ENCODE measurements at regions not wholly inside any gene's neighbourhood (a gene's known extent, or its start where the extent isn't known, plus 50 kb on each side); places are given as distances from the start of the nearest gene placed in this dataset.

DNA sequence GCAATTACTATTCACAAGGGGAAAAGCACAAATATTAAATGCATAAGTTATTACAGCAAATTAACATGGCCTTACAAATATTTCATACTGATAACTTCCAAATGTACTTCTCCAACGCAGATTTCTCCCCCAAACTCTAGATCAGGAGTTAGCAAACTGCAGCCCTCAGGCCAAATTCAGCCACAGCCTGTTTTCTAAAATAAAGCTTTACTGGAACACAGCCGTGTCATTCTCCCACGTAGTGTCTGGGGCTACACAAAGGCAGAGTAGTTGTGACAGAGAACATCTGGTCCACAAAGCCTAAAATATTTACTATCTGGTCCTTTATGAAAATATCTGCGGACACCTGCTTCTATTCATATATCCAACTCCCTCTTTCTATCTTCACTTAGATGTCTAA, 151.8 kb upstream of the AHR start:
- no peak for DNase-seq (ENCODE audit: low read depth, low spot score)
- Histone ChIP-seq H3K27ac (ENCODE audit: control insufficient read depth, insufficient read depth, low read length) (no peak overlapping the region), H2AFZ (ENCODE audit: control insufficient read depth, low read length) (no peak overlapping the region), H3K4me1 (ENCODE audit: control insufficient read depth, extremely low read depth, insufficient read depth, low read length) (peaks cover 19% of the 10 kb centered on the region), H3K27me3 (ENCODE audit: control insufficient read depth, extremely low read depth, insufficient read depth, low read length) (no peaks in the 10 kb centered on the region), H3K4me2 (ENCODE audit: control insufficient read depth, extremely low read depth, insufficient read depth, low read depth, low read length) (no peak overlapping the region), H3K9me3 (ENCODE audit: control insufficient read depth, low read depth, low read length) (no peaks in the 10 kb centered on the region), H4K20me1 (ENCODE audit: control insufficient read depth, extremely low read depth, insufficient read depth, low read length) (no peaks in the 10 kb centered on the region), H3K9me1 (ENCODE audit: control insufficient read depth, extremely low read depth, insufficient read depth, low read length) (no peaks in the 10 kb centered on the region), H3K79me2 (ENCODE audit: control insufficient read depth, insufficient read depth, low read length) (no peaks in the 10 kb centered on the region), H3K36me3 (ENCODE audit: control insufficient read depth in 2 of 2, extremely low read depth in 1 of 2, insufficient read depth in 2 of 2, low read length in 2 of 2) (no peaks in the 10 kb centered on the region), H3K4me3 (ENCODE audit: control insufficient read depth in 2 of 3, extremely low read depth in 1 of 3, insufficient read depth in 2 of 3, low read depth in 1 of 3, low read length in 3 of 3) (no peak overlapping the region), H3K9ac (ENCODE audit: control insufficient read depth, extremely low read depth, insufficient read depth, low read length) (no peak overlapping the region)
- no peak for FAIRE-seq
- dilution Hi-C loops (cut with MboI; ENCODE audit: extremely low pct_ligation_motif_present, low sequenced_read_pairs) = no loop called here
- TF ChIP-seq, protein P1, sequence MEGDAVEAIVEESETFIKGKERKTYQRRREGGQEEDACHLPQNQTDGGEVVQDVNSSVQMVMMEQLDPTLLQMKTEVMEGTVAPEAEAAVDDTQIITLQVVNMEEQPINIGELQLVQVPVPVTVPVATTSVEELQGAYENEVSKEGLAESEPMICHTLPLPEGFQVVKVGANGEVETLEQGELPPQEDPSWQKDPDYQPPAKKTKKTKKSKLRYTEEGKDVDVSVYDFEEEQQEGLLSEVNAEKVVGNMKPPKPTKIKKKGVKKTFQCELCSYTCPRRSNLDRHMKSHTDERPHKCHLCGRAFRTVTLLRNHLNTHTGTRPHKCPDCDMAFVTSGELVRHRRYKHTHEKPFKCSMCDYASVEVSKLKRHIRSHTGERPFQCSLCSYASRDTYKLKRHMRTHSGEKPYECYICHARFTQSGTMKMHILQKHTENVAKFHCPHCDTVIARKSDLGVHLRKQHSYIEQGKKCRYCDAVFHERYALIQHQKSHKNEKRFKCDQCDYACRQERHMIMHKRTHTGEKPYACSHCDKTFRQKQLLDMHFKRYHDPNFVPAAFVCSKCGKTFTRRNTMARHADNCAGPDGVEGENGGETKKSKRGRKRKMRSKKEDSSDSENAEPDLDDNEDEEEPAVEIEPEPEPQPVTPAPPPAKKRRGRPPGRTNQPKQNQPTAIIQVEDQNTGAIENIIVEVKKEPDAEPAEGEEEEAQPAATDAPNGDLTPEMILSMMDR (optimal IDR thresholded peaks at IDR 0.05 in 1 of 3, IDR thresholded peaks at IDR 0.05 in 1 of 3, conservative IDR thresholded peaks at IDR 0.05 in 1 of 3; ENCODE audit: extremely low read depth in 1 of 3, insufficient read depth in 2 of 3, low read length in 3 of 3) = no peak
- TF ChIP-seq EZH2 (IDR thresholded peaks at IDR 0.05; ENCODE audit: low read length) = no peak

DNA sequence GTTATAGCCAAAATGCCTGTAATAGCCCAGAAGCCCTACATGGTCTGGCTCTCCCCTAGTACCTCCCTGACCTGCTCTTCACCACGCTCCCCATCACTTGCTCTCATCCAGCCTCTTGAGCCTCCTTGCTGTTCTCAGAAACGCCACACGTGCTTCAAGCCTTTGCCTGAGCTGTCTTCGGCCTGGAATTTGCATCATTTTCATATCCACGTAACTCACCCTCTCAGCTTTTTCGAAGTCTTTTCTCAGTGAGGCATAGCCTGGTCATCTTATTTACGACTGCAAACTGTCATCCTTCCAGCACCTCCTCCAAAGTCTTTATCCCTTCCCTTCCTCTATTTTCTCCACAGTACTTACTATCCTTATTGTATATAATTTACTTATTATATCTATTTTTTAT, 151.0 kb upstream of the AHR start:
- Histone ChIP-seq H3K27ac (ENCODE audit: control insufficient read depth, insufficient read depth, low read length) (no peak overlapping the region), H3K4me1 (ENCODE audit: control insufficient read depth, extremely low read depth, insufficient read depth, low read length) (peaks cover 18% of the 10 kb centered on the region), H3K9me1 (ENCODE audit: control insufficient read depth, extremely low read depth, insufficient read depth, low read length) (no peaks in the 10 kb centered on the region), H3K79me2 (ENCODE audit: control insufficient read depth, insufficient read depth, low read length) (no peaks in the 10 kb centered on the region), H2AFZ (ENCODE audit: control insufficient read depth, low read length) (no peak overlapping the region), H3K27me3 (ENCODE audit: control insufficient read depth, extremely low read depth, insufficient read depth, low read length) (no peaks in the 10 kb centered on the region), H3K4me3 (ENCODE audit: control insufficient read depth in 2 of 3, extremely low read depth in 1 of 3, insufficient read depth in 2 of 3, low read depth in 1 of 3, low read length in 3 of 3) (no peak overlapping the region), H3K36me3 (ENCODE audit: control insufficient read depth in 2 of 2, extremely low read depth in 1 of 2, insufficient read depth in 2 of 2, low read length in 2 of 2) (no peaks in the 10 kb centered on the region), H3K4me2 (ENCODE audit: control insufficient read depth, extremely low read depth, insufficient read depth, low read depth, low read length) (no peak overlapping the region), H3K9ac (ENCODE audit: control insufficient read depth, extremely low read depth, insufficient read depth, low read length) (no peak overlapping the region), H3K9me3 (ENCODE audit: control insufficient read depth, low read depth, low read length) (no peaks in the 10 kb centered on the region), H4K20me1 (ENCODE audit: control insufficient read depth, extremely low read depth, insufficient read depth, low read length) (no peaks in the 10 kb centered on the region)
- TF ChIP-seq, protein P1 (optimal IDR thresholded peaks at IDR 0.05 in 1 of 3, IDR thresholded peaks at IDR 0.05 in 1 of 3, conservative IDR thresholded peaks at IDR 0.05 in 1 of 3; ENCODE audit: extremely low read depth in 1 of 3, insufficient read depth in 2 of 3, low read length in 3 of 3) = no peak
- no peak for TF ChIP-seq EZH2 (IDR thresholded peaks at IDR 0.05; ENCODE audit: low read length)
- FAIRE-seq (no peak), DNase-seq (ENCODE audit: low read depth, low spot score) (no peak)
- dilution Hi-C loops (cut with MboI; ENCODE audit: extremely low pct_ligation_motif_present, low sequenced_read_pairs) = no loop called here

Data from keratinocyte (primary cell).